ENCODE measurements at regions not wholly inside any gene's neighbourhood (a gene's known extent, or its start where the extent isn't known, plus 50 kb on each side); places are given as distances from the start of the nearest gene placed in this dataset.

DNA sequence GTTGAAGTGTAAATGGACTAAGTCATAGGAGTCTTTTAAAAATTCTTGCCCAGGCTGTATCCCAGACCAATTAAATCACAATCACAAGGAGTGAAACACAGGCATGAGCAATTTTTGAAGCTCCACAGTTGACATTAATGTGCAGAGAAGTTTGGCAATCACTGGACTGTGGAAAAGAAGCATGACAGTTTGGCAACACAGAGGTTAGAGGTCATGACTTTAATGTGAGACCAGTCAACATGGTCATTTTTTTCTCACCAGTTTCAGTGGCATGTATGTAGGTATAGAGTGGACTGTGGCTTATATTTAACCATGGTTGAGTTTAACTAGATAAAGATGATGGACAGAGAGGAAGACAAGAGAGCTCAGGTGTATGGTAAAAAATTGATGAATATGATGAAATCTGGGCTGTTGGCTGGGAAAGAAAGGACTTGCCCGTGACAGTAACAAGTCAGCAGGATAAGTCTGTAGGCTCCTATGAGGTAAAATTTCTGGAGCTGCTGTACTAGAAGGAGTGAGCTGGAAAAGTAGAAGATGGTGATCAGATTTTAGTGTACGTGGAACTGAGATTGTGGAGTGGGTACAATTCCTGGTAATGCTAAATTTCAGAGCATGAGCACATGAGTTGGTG, 432.2 kb upstream of the GHITM start:
- 86% methylated on average over 2 of the region's 2 CpGs for WGBS (ENCODE audit: insufficient coverage)
- no peak overlapping the region for H3K4me3 ChIP-seq (replicated peaks in 1 of 3; ENCODE audit: low read depth in 2 of 3, low read length in 3 of 3)
- no peak overlapping the region for H3K9ac ChIP-seq (ENCODE audit: insufficient read depth, low read length, poor library complexity, severe bottlenecking)
- no peaks in the 10 kb centered on the region for H4K20me1 ChIP-seq (ENCODE audit: insufficient read depth, low read length)
- no peak overlapping the region for H3K27ac Mint-ChIP-seq
- H3K4me2 ChIP-seq (replicated peaks; ENCODE audit: extremely low read depth, low read length, poor library complexity, severe bottlenecking): no peak overlapping the region
- no peaks in the 10 kb centered on the region for H3K36me3 ChIP-seq (replicated peaks in 1 of 2; ENCODE audit: control insufficient read depth in 1 of 2, insufficient read depth in 2 of 2, low read length in 2 of 2)
- H3K4me3 Mint-ChIP-seq: no peak overlapping the region
- no peak overlapping the region for H3K27ac ChIP-seq (ENCODE audit: low read depth in 1 of 2, low read length in 2 of 2)
- TF ChIP-seq, protein P1, sequence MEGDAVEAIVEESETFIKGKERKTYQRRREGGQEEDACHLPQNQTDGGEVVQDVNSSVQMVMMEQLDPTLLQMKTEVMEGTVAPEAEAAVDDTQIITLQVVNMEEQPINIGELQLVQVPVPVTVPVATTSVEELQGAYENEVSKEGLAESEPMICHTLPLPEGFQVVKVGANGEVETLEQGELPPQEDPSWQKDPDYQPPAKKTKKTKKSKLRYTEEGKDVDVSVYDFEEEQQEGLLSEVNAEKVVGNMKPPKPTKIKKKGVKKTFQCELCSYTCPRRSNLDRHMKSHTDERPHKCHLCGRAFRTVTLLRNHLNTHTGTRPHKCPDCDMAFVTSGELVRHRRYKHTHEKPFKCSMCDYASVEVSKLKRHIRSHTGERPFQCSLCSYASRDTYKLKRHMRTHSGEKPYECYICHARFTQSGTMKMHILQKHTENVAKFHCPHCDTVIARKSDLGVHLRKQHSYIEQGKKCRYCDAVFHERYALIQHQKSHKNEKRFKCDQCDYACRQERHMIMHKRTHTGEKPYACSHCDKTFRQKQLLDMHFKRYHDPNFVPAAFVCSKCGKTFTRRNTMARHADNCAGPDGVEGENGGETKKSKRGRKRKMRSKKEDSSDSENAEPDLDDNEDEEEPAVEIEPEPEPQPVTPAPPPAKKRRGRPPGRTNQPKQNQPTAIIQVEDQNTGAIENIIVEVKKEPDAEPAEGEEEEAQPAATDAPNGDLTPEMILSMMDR (IDR thresholded peaks at IDR 0.05): no peak
- H3K4me1 ChIP-seq (ENCODE audit: control insufficient read depth in 1 of 2, insufficient read depth in 2 of 2, low read length in 2 of 2): no peaks in the 10 kb centered on the region
- intact Hi-C loops (cut with micrococcal nuclease): no loop called here
- no peak for DNase-seq
- H3K79me2 ChIP-seq (ENCODE audit: insufficient read depth, low read length): no peaks in the 10 kb centered on the region
- no peaks in the 10 kb centered on the region for H3K27me3 Mint-ChIP-seq (ENCODE audit: low read depth in 3 of 3)
- no peaks in the 10 kb centered on the region for H3K9me3 ChIP-seq (replicated peaks in 1 of 2; ENCODE audit: control insufficient read depth in 1 of 2, insufficient read depth in 1 of 2, low read length in 2 of 2)
- H3K27me3 ChIP-seq (ENCODE audit: control insufficient read depth in 2 of 2, insufficient read depth in 2 of 2, low read length in 2 of 2): no peaks in the 10 kb centered on the region
- H3K36me3 Mint-ChIP-seq: no peaks in the 10 kb centered on the region
- H3K4me1 Mint-ChIP-seq: no peaks in the 10 kb centered on the region
- H3K9me3 Mint-ChIP-seq: peaks cover 0 to 7% (median 2%) of the 10 kb centered on the region in 7 donors
- no peak overlapping the region for H2AFZ ChIP-seq (ENCODE audit: insufficient read depth, low read depth, low read length, poor library complexity, severe bottlenecking)

DNA sequence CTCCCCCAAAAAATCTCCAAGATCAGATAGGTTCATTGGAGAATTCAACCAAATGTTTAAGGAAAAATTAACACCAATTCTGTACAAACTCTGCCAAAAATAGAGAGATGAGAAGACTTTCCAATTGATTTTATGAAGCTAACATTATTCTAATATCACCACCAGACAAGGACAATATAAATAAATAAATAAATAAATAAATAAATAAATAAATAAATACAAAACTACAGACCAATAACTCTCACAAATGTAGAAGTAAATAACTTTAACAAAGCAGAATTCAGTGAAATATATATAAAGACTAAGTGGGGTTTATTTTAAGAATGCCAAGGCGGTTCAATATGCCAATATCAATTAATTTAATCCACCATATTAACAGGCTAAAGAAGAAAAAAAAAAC, 425.9 kb upstream of the GHITM start:
- Histone ChIP-seq H3K79me2 (ENCODE audit: insufficient read depth, low read length) (no peaks in the 10 kb centered on the region), H3K27ac (ENCODE audit: low read depth in 1 of 2, low read length in 2 of 2) (no peak overlapping the region), H3K9me3 (replicated peaks in 1 of 2; ENCODE audit: control insufficient read depth in 1 of 2, insufficient read depth in 1 of 2, low read length in 2 of 2) (no peaks in the 10 kb centered on the region), H3K36me3 (replicated peaks in 1 of 2; ENCODE audit: control insufficient read depth in 1 of 2, insufficient read depth in 2 of 2, low read length in 2 of 2) (no peaks in the 10 kb centered on the region), H4K20me1 (ENCODE audit: insufficient read depth, low read length) (no peaks in the 10 kb centered on the region), H3K27me3 (ENCODE audit: control insufficient read depth in 2 of 2, insufficient read depth in 2 of 2, low read length in 2 of 2) (no peaks in the 10 kb centered on the region), H3K4me3 (replicated peaks in 1 of 3; ENCODE audit: low read depth in 2 of 3, low read length in 3 of 3) (no peak overlapping the region), H3K4me2 (replicated peaks; ENCODE audit: extremely low read depth, low read length, poor library complexity, severe bottlenecking) (no peak overlapping the region), H3K4me1 (ENCODE audit: control insufficient read depth in 1 of 2, insufficient read depth in 2 of 2, low read length in 2 of 2) (no peaks in the 10 kb centered on the region), H2AFZ (ENCODE audit: insufficient read depth, low read depth, low read length, poor library complexity, severe bottlenecking) (no peak overlapping the region), H3K9ac (ENCODE audit: insufficient read depth, low read length, poor library complexity, severe bottlenecking) (no peak overlapping the region)
- intact Hi-C loops (cut with micrococcal nuclease): no loop called here
- Mint-ChIP-seq H3K4me3 (no peak overlapping the region), H3K27ac (no peak overlapping the region), H3K4me1 (no peaks in the 10 kb centered on the region), H3K9me3 (peaks cover 0 to 3% (median 0%) of the 10 kb centered on the region in 7 donors), H3K36me3 (no peaks in the 10 kb centered on the region), H3K27me3 (ENCODE audit: low read depth in 3 of 3) (no peaks in the 10 kb centered on the region)
- TF ChIP-seq, protein P1 (IDR thresholded peaks at IDR 0.05): no peak
- WGBS (ENCODE audit: insufficient coverage): no CpG with 5 or more reads among the region's 1 CpG
- no peak for DNase-seq

Data from CD14-positive monocyte (primary cell).